SK-N-SH treated with all-trans-retinoic acid at 6 μM for 48 hours (cell line): ENCODE measurements at regions not wholly inside any gene's neighbourhood (a gene's known extent, or its start where the extent isn't known, plus 50 kb on each side); places are given as distances from the start of the nearest gene placed in this dataset.

Source experiments
- ATAC-seq: fragments of 200-7000 bp; cut with Tn5 transposase; 3 replicates; pipeline ENCODE4 v1.9.1; 2020; ENCODE audit warnings: mild to moderate bottlenecking, moderate library complexity
- ARNTL ChIP-seq: fragments of 450-650 bp; formaldehyde crosslinking; IDR thresholded peaks from 2 replicates; pipeline ENCODE4 v1.5.0; 2020; ENCODE audit warnings: low read depth, mild to moderate bottlenecking, moderate library complexity, borderline replicate concordance
- BACH2 ChIP-seq: fragments of 250-450 bp; sonication (Bioruptor Pico); IDR thresholded peaks from 2 replicates; pipeline ENCODE4 v1.9.0; 2021; ENCODE audit warnings: mild to moderate bottlenecking, borderline replicate concordance
- CREB5 ChIP-seq: fragments of 250-450 bp; sonication (Bioruptor Pico); IDR thresholded peaks from 2 replicates; pipeline ENCODE4 v1.5.1; 2020; ENCODE audit warnings: low read depth, mild to moderate bottlenecking, moderate library complexity
- CSDC2 ChIP-seq: fragments of 250-450 bp; sonication (Bioruptor Pico); IDR thresholded peaks from 2 replicates; pipeline ENCODE4 v1.5.0; 2020; ENCODE audit warnings: mild to moderate bottlenecking, moderate library complexity
- CSRNP3 ChIP-seq: fragments of 250-450 bp; sonication (Bioruptor Pico); IDR thresholded peaks from 2 replicates; pipeline ENCODE4 v1.5.1; 2021; ENCODE audit warnings: mild to moderate bottlenecking, moderate library complexity
- ESRRG ChIP-seq: fragments of 250-450 bp; sonication (Bioruptor Pico); IDR thresholded peaks from 2 replicates; pipeline ENCODE4 v1.6.1; 2021; ENCODE audit warnings: mild to moderate bottlenecking
- GLIS3 ChIP-seq: fragments of 250-450 bp; sonication (Bioruptor Pico); IDR thresholded peaks from 2 replicates; pipeline ENCODE4 v1.5.0; 2020; ENCODE audit warnings: mild to moderate bottlenecking, moderate library complexity
- OSR1 ChIP-seq: fragments of 250-450 bp; sonication (Bioruptor Pico); IDR thresholded peaks from 2 replicates; pipeline ENCODE4 v1.8.0; 2022; ENCODE audit warnings: moderate library complexity, mild to moderate bottlenecking, inconsistent platforms
- PATZ1 ChIP-seq: fragments of 250-450 bp; sonication (Bioruptor Pico); IDR thresholded peaks from 2 replicates; pipeline ENCODE4 v1.8.0; 2020; ENCODE audit warnings: mild to moderate bottlenecking, moderate library complexity, borderline replicate concordance
- POU6F1 ChIP-seq: fragments of 250-450 bp; sonication (Bioruptor Pico); IDR thresholded peaks from 2 replicates; pipeline ENCODE4 v1.8.0; 2021; ENCODE audit warnings: low read depth, mild to moderate bottlenecking, moderate library complexity, borderline replicate concordance
- RARB ChIP-seq: fragments of 250-450 bp; sonication (Bioruptor Pico); IDR thresholded peaks from 2 replicates; pipeline ENCODE4 v1.8.0; 2021; ENCODE audit warnings: mild to moderate bottlenecking, moderate library complexity
- SNAI2 ChIP-seq: fragments of 250-450 bp; sonication (Bioruptor Pico); IDR thresholded peaks from 2 replicates; pipeline ENCODE4 v1.5.0; 2020; ENCODE audit warnings: mild to moderate bottlenecking, moderate library complexity
- TCF4 ChIP-seq: fragments of 250-450 bp; sonication (Bioruptor Pico); IDR thresholded peaks from 2 replicates; pipeline ENCODE4 v1.8.0; 2021; ENCODE audit warnings: mild to moderate bottlenecking, moderate library complexity, borderline replicate concordance
- TOX ChIP-seq: fragments of 250-450 bp; sonication (Bioruptor Pico); IDR thresholded peaks from 2 replicates; pipeline ENCODE4 v1.8.0; 2021; ENCODE audit warnings: mild to moderate bottlenecking, moderate library complexity, borderline replicate concordance
- TSHZ2 ChIP-seq: fragments of 250-450 bp; sonication (Bioruptor Pico); IDR thresholded peaks from 2 replicates; pipeline ENCODE4 v1.5.0; 2020; ENCODE audit warnings: mild to moderate bottlenecking, moderate library complexity
- ZC3H10 ChIP-seq: fragments of 250-450 bp; sonication (Bioruptor Pico); IDR thresholded peaks from 2 replicates; pipeline ENCODE4 v1.5.1; 2021; ENCODE audit warnings: mild to moderate bottlenecking, moderate library complexity
- ZFP3 ChIP-seq: fragments of 250-450 bp; sonication (Bioruptor Pico); IDR thresholded peaks from 2 replicates; pipeline ENCODE4 v1.5.0; 2020; ENCODE audit warnings: mild to moderate bottlenecking, moderate library complexity
- ZFP30 ChIP-seq: fragments of 450-650 bp; formaldehyde crosslinking; IDR thresholded peaks from 2 replicates; pipeline ENCODE4 v1.5.0; 2022; ENCODE audit warnings: mild to moderate bottlenecking, moderate library complexity
- ZNF565 ChIP-seq: fragments of 450-650 bp; formaldehyde crosslinking; conservative IDR thresholded peaks from 2 replicates; pipeline ENCODE4 v1.5.0; 2020; ENCODE audit warnings: low read depth, mild to moderate bottlenecking, moderate library complexity
- ZNF70 ChIP-seq: fragments of 450-650 bp; formaldehyde crosslinking; IDR thresholded peaks from 2 replicates; pipeline ENCODE4 v1.5.0; 2020; ENCODE audit warnings: mild to moderate bottlenecking, moderate library complexity

- TF ChIP-seq POU6F1 (CRISPR knock-in tag) (no peak), TCF4 (CRISPR knock-in tag) (no peak), ZC3H10 (CRISPR knock-in tag) (no peak), GLIS3 (no peak), ZNF70 (CRISPR knock-in tag) (no peak)
Observed at GRCh38 chr12:58803908-58804307, 116.4 kb downstream of the LRIG3 start (continued).

- TF ChIP-seq SNAI2 (CRISPR knock-in tag) (no peak), GLIS3 (no peak), POU6F1 (CRISPR knock-in tag) (no peak), TCF4 (CRISPR knock-in tag) (no peak), RARB (CRISPR knock-in tag) (no peak), BACH2 (CRISPR knock-in tag) (no peak), OSR1 (no peak), ZNF565 (CRISPR knock-in tag) (no peak), ZFP3 (CRISPR knock-in tag) (no peak), PATZ1 (CRISPR knock-in tag) (no peak), CSDC2 (no peak), ESRRG (no peak), ZFP30 (CRISPR knock-in tag) (no peak), ARNTL (CRISPR knock-in tag) (no peak), CREB5 (CRISPR knock-in tag) (no peak), TOX (no peak), CSRNP3 (CRISPR knock-in tag) (no peak)
- ATAC-seq, result peak; percentile 74
Observed at GRCh38 chr12:58804749-58805148, 115.6 kb downstream of the LRIG3 start.

GRCh38 chr12:58809064-58809607, 111.2 kb downstream of the LRIG3 start:
- no peak for ATAC-seq
- TF ChIP-seq SNAI2 (CRISPR knock-in tag), result no peak
- no peak for TF ChIP-seq CSDC2
- no peak for TF ChIP-seq TOX
- TF ChIP-seq TSHZ2 (CRISPR knock-in tag), result no peak
- no peak for TF ChIP-seq ARNTL (CRISPR knock-in tag)
- no peak for TF ChIP-seq OSR1
- no peak for TF ChIP-seq POU6F1 (CRISPR knock-in tag)
- TF ChIP-seq ZFP3 (CRISPR knock-in tag), result no peak
- no peak for TF ChIP-seq ZFP30 (CRISPR knock-in tag)
- TF ChIP-seq ESRRG, result no peak
- no peak for TF ChIP-seq PATZ1 (CRISPR knock-in tag)
- no peak for TF ChIP-seq ZNF70 (CRISPR knock-in tag)
- TF ChIP-seq CREB5 (CRISPR knock-in tag), result no peak
